ENCODE measurements at regions not wholly inside any gene's neighbourhood (a gene's known extent, or its start where the extent isn't known, plus 50 kb on each side); places are given as distances from the start of the nearest gene placed in this dataset.

DNA sequence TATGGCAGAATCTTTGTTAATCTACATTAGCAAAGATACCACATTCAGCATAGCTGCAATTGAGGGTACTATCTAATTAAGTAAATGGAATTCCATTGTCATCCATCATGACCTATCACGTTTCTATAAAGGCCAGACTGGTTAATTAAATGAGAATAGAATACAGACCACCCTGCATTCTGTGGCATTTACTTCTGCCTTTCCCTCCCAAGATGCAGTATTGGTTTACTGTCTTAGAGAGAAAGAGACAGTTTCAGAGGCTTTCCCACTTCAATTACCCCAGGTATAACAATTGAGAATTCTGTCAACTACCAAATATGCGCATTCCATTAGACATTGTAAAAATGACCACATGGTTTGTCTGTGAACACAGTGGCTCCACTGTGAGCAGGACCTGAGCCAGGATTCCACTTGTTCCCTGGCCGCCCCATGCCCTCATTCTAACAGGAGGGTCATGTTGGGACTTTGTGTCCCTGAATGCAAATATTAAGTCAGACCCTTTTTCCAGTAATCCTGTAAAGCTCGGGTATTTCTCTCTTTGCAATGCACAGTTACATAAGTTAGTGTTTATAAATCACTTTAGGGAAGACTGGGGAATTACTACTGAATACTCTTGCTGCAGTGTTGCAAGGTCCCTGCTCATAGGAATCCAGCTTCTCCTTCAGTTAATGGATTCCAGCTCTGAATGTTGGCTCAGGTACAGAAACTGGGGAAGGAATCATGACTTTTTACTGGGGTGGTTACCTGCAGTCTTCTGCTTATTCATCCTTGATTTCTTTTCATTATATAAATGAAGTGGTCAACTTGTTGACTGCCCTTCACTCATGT is 261.0 kb downstream of the PDGFC start:
- no peak overlapping the region for H3K4me3 Mint-ChIP-seq
- H3K36me3 Mint-ChIP-seq (ENCODE audit: low read depth): no peaks in the 10 kb centered on the region
- no peaks in the 10 kb centered on the region for H3K4me1 Mint-ChIP-seq (ENCODE audit: low read depth)
- H3K9me3 Mint-ChIP-seq: peaks cover 3% of the 10 kb centered on the region
- H3K27me3 Mint-ChIP-seq (ENCODE audit: low read depth): no peaks in the 10 kb centered on the region
- CTCF ChIA-PET: interaction anchor here (0.6 kb wide), 1 partner anchor 108 kb away, joined by 7 read pairs; no protein-coding TSS in a partner anchor
- DNase-seq: no peak
- intact Hi-C loops (cut with micrococcal nuclease): no loop called here
- H3K27ac Mint-ChIP-seq: no peak overlapping the region

DNA sequence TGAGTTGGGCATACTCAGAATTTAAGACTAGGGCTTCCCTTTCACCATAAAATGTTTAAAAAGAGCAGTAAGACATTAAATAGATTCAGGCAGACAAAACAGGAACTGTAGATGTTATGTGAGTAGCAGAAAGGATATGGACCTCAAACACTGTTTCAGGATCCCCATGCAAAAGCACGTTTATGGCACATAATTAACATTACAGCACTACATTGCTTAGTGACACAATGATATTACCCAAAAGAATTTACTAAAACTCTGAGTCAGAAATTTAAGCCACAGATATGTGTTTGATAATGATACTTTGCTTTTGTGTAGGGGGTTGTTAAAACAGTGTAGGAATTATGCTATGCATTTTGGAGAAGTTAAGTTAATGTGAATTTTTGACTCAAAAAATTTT is 266.3 kb downstream of the PDGFC start:
- intact Hi-C loops (cut with micrococcal nuclease): no loop called here
- Mint-ChIP-seq H3K27me3 (ENCODE audit: low read depth) (no peaks in the 10 kb centered on the region), H3K9me3 (peaks cover 3% of the 10 kb centered on the region), H3K4me1 (ENCODE audit: low read depth) (no peaks in the 10 kb centered on the region), H3K4me3 (no peak overlapping the region), H3K36me3 (ENCODE audit: low read depth) (no peaks in the 10 kb centered on the region), H3K27ac (no peak overlapping the region)
- CTCF ChIA-PET: no interaction called here
- no peak for DNase-seq

DNA sequence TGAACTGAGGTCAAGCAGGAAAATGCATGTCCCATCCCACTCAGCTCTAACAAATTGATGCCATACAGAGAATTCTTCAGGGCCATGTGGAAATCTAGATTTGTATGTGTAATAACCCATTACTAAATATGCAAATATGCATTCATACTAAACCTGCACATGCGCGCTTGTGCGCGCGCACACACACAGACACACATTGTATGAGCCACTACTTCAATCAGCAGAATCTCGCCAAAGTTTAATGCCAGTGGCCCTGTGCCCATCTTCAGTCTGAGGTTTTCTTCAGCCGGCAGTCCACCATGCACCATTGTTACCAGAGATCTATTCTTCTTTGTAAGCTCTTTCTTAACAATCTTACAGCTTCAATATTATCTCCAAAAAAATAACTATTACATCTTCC is 276.4 kb downstream of the PDGFC start:
- DNase-seq: no peak
- no peak overlapping the region for H3K27ac Mint-ChIP-seq
- H3K9me3 Mint-ChIP-seq: no peaks in the 10 kb centered on the region
- no peaks in the 10 kb centered on the region for H3K36me3 Mint-ChIP-seq (ENCODE audit: low read depth)
- H3K4me1 Mint-ChIP-seq (ENCODE audit: low read depth): no peaks in the 10 kb centered on the region
- no peaks in the 10 kb centered on the region for H3K27me3 Mint-ChIP-seq (ENCODE audit: low read depth)
- H3K4me3 Mint-ChIP-seq: no peak overlapping the region
- intact Hi-C loops (cut with micrococcal nuclease): no loop called here
- CTCF ChIA-PET: no interaction called here

DNA sequence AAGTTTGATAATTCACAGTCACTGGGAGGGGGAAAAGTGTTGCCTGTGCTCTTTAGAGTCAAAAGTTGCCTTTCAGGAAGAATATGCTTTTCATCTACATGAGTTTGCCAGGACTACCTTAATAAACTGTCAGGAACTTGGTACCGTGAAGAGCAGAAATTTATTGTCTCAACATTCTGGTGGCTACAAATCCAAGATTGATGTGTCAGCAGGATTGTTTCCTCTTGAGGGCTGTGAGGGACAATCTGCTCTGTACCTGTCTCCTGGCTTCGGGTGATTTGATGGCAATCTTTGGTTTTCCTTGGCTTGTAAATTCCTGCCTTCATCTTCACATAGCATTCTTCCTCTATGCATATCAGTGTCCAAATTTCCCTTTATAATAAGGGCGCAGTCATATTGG is 277.2 kb downstream of the PDGFC start:
- Mint-ChIP-seq H3K4me1 (ENCODE audit: low read depth) (no peaks in the 10 kb centered on the region), H3K27ac (no peak overlapping the region), H3K4me3 (no peak overlapping the region), H3K27me3 (ENCODE audit: low read depth) (no peaks in the 10 kb centered on the region), H3K9me3 (no peaks in the 10 kb centered on the region), H3K36me3 (ENCODE audit: low read depth) (no peaks in the 10 kb centered on the region)
- intact Hi-C loops (cut with micrococcal nuclease): no loop called here
- CTCF ChIA-PET: no interaction called here
- DNase-seq: no peak

DNA sequence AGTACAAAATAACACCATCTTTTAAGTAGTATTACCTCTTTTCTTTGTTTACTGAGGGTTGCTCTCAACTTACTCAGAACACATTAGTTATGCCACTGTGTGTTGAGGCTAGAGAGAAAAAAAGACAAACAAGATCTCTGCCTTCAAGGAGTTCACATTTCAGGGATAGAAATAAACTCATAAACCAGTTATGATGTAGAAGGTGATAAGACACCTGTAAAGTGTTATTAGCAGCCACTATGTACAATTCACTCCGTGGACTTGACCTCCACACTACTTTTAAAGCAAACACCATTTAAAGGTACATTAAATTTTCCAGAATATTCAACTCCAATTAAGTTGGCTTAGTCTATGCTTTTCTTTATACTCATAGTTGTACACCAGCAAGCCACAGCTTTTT is 278.0 kb downstream of the PDGFC start:
- CTCF ChIA-PET: no interaction called here
- Mint-ChIP-seq H3K27me3 (ENCODE audit: low read depth) (no peaks in the 10 kb centered on the region), H3K4me1 (ENCODE audit: low read depth) (no peaks in the 10 kb centered on the region), H3K9me3 (no peaks in the 10 kb centered on the region), H3K27ac (no peak overlapping the region), H3K4me3 (no peak overlapping the region), H3K36me3 (ENCODE audit: low read depth) (no peaks in the 10 kb centered on the region)
- DNase-seq: no peak
- intact Hi-C loops (cut with micrococcal nuclease): no loop called here

DNA sequence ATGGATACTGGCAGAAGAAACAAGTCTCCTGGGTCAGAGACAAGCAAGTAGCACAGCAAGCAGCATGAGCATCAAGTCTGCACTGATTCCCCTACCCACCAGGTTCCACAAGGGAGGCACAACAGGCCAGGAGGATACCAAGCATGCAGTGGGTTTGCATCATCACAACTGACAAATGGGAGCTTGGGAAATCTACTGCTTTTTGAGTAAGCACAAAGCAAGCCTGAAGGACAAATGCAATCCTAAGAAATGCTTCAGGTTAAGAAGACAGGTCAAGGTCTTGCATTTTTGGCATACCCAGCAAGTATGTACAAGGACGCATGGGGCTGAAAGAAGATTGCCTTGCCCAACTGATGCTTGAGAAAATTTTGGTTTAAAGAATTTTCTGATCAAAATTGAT is 279.6 kb downstream of the PDGFC start:
- intact Hi-C loops (cut with micrococcal nuclease): no loop called here
- no peaks in the 10 kb centered on the region for H3K4me1 Mint-ChIP-seq (ENCODE audit: low read depth)
- CTCF ChIA-PET: no interaction called here
- no peaks in the 10 kb centered on the region for H3K9me3 Mint-ChIP-seq
- no peak overlapping the region for H3K4me3 Mint-ChIP-seq
- no peak for DNase-seq
- H3K27me3 Mint-ChIP-seq (ENCODE audit: low read depth): no peaks in the 10 kb centered on the region
- no peaks in the 10 kb centered on the region for H3K36me3 Mint-ChIP-seq (ENCODE audit: low read depth)
- no peak overlapping the region for H3K27ac Mint-ChIP-seq

DNA sequence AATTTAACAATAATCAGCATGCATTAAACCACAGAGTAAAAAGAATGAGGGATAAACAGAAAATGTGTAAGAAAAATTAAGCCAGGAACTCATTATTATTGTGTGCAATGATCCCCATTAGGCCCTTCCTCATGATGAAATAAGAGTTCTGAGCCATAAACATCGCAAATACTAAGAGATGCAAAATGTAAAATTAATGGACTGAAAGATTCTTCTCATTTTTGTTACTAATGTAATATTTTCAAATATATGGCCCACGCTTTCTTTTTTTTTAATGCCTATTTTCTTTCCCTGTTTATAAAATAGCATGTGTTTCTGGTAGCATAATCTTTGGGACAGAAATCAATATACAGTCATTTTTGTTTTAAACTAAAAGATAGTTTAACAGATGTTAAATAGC is 281.0 kb downstream of the PDGFC start:
- H3K4me1 Mint-ChIP-seq (ENCODE audit: low read depth): no peaks in the 10 kb centered on the region
- intact Hi-C loops (cut with micrococcal nuclease): no loop called here
- no peaks in the 10 kb centered on the region for H3K36me3 Mint-ChIP-seq (ENCODE audit: low read depth)
- no peak overlapping the region for H3K27ac Mint-ChIP-seq
- H3K9me3 Mint-ChIP-seq: no peaks in the 10 kb centered on the region
- no peak overlapping the region for H3K4me3 Mint-ChIP-seq
- H3K27me3 Mint-ChIP-seq (ENCODE audit: low read depth): no peaks in the 10 kb centered on the region
- CTCF ChIA-PET: no interaction called here
- DNase-seq: no peak

DNA sequence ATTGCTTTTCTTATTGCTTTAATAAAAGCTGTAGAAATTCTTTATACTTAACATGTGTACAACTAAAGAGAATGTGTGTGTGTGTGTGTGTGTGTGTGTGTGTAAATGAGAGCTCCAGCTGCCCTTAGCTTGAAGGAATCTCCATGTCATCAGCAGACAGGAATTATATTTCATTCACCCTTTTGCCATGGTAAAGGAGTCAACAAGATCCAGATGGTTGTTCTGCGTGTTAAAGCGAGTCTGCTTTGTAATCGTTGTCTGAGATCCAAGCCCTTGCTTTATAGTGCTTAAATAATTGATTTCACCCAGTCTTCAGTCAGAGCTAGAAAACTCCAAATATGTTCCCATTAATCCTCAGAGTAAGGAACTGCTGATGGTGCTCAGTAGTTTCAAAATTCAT is 285.5 kb downstream of the PDGFC start:
- CTCF ChIA-PET: no interaction called here
- no peaks in the 10 kb centered on the region for H3K27me3 Mint-ChIP-seq (ENCODE audit: low read depth)
- H3K9me3 Mint-ChIP-seq: no peaks in the 10 kb centered on the region
- no peaks in the 10 kb centered on the region for H3K36me3 Mint-ChIP-seq (ENCODE audit: low read depth)
- no peaks in the 10 kb centered on the region for H3K4me1 Mint-ChIP-seq (ENCODE audit: low read depth)
- intact Hi-C loops (cut with micrococcal nuclease): no loop called here
- no peak overlapping the region for H3K4me3 Mint-ChIP-seq
- no peak for DNase-seq
- no peak overlapping the region for H3K27ac Mint-ChIP-seq

DNA sequence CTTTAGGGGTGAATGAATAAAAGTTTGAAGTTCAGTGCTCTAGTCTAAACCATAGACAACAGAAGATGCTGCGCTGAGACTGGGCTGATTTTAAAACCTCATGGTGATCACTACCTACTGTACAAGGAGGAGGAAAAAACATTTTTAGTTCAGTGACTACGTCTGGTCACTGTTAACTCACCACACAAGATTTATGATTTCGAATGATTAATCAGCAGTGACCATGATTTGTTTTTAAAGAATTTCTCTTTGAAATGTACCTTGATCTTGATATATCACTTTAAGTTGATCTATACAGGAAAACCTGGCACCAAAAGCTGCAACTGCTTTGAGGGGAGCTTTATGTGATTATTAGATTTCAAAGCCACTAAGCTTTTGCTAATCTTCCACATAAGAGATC is 286.3 kb downstream of the PDGFC start:
- intact Hi-C loops (cut with micrococcal nuclease): no loop called here
- Mint-ChIP-seq H3K27me3 (ENCODE audit: low read depth) (no peaks in the 10 kb centered on the region), H3K27ac (no peak overlapping the region), H3K36me3 (ENCODE audit: low read depth) (no peaks in the 10 kb centered on the region), H3K4me1 (ENCODE audit: low read depth) (no peaks in the 10 kb centered on the region), H3K4me3 (no peak overlapping the region), H3K9me3 (no peaks in the 10 kb centered on the region)
- CTCF ChIA-PET: no interaction called here
- DNase-seq: no peak

DNA sequence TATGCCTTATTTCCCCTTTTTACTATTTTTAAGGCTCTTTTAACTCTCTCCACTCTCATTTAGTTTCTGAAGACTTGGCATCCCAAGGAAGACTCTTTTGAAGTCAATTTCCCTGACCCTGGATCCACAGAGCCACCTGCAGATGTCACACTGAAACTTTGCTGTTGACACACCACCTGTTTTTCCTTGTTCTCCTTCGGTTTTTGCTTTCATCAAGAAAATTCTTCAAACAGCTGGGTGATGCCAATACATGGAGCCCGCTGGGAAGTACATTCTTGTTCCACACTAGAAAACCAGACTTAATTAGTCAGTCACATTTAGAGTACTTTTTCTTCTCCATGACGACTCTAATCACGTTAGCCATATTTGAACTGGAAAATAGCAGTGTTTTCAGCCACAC is 293.9 kb downstream of the PDGFC start:
- no peaks in the 10 kb centered on the region for H3K9me3 Mint-ChIP-seq
- H3K4me1 Mint-ChIP-seq (ENCODE audit: low read depth): no peaks in the 10 kb centered on the region

DNA sequence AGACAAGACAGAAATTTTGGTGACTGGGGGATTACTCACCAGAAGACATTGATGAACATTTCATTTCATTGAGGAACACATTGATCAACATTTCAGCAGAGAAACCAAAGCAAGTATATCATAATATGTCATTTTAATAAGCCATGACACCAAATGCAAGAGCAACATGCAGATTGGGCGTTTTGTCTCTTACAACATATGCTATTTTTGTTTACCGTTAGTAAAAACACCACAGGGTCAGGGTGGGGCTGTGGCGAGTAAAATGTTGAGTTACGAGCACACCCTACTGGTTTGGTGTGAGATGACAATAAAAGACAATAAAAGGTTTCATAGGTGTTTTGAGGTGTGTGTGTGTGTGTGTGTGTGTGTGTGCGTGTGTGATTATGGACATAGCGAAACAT is 294.5 kb downstream of the PDGFC start:
- Mint-ChIP-seq H3K36me3 (ENCODE audit: low read depth) (no peaks in the 10 kb centered on the region), H3K27me3 (ENCODE audit: low read depth) (no peaks in the 10 kb centered on the region), H3K27ac (no peak overlapping the region), H3K4me3 (no peak overlapping the region), H3K9me3 (no peaks in the 10 kb centered on the region), H3K4me1 (ENCODE audit: low read depth) (no peaks in the 10 kb centered on the region)
- DNase-seq: no peak
- CTCF ChIA-PET: no interaction called here
- intact Hi-C loops (cut with micrococcal nuclease): no loop called here

More for the DNA sequence above, 293.9 kb downstream of the PDGFC start:
- intact Hi-C loops (cut with micrococcal nuclease): no loop called here
- H3K27me3 Mint-ChIP-seq (ENCODE audit: low read depth): no peaks in the 10 kb centered on the region
- H3K36me3 Mint-ChIP-seq (ENCODE audit: low read depth): no peaks in the 10 kb centered on the region
- no peak overlapping the region for H3K4me3 Mint-ChIP-seq
- H3K27ac Mint-ChIP-seq: no peak overlapping the region
- DNase-seq: no peak
- CTCF ChIA-PET: no interaction called here

DNA sequence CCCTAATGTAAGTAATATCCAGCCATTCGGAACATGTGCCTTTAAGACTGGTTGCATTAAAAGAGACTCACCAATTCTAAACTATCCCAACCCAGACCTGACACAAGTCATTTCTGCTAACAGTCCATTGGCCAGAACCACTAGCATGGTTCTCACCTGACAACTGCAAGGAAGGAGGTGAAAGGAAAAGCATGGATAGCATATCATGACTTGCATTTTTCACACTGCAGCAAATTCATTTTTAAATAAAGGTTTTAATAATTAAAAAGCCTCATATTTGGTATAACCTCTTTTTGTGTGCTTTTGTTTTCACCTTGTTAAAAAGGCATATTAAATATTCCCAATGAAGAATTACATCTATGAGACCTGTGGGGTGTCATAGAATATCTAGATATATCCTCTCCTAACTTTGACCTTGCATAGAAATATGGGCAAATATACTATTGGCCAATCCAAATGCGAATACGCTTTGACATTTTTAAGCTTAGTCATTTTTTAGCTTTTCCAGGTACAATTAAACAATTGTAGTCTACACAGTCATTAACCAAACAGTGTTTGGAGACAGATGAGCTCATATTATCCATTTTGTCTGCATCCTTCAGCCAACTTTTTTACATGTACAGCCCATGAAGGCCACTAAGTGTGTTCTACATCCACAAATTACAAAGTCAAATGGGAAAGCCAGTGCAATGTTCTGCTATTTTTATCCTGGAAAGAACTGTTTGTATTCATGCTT is 295.3 kb downstream of the PDGFC start:
- CTCF ChIA-PET: no interaction called here
- Mint-ChIP-seq H3K27me3 (ENCODE audit: low read depth) (no peaks in the 10 kb centered on the region), H3K36me3 (ENCODE audit: low read depth) (no peaks in the 10 kb centered on the region), H3K4me3 (no peak overlapping the region), H3K4me1 (ENCODE audit: low read depth) (no peaks in the 10 kb centered on the region), H3K9me3 (no peaks in the 10 kb centered on the region), H3K27ac (no peak overlapping the region)
- intact Hi-C loops (cut with micrococcal nuclease): no loop called here
- DNase-seq: no peak

DNA sequence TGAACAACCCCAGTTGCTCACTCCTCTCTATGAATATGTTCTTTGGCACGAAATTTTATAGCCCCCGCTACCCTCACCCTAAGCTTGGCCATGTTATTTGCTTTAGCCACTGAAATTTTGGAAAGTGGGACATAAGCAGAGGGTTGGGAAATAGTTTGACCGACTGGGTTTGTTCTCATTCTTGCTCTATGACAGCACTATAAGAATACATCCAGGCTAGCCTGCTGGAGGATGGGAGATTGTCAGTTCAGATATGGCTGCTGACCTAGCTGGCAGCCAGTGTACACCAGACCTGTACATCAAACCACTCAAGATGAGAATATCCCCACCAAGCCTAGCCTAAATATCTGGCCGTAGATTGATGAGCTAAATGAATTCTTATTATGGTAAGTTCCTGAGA is 298.1 kb downstream of the PDGFC start:
- no peaks in the 10 kb centered on the region for H3K9me3 Mint-ChIP-seq
- intact Hi-C loops (cut with micrococcal nuclease): no loop called here
- H3K27ac Mint-ChIP-seq: no peak overlapping the region
- no peaks in the 10 kb centered on the region for H3K36me3 Mint-ChIP-seq (ENCODE audit: low read depth)
- no peak overlapping the region for H3K4me3 Mint-ChIP-seq
- DNase-seq: no peak
- no peaks in the 10 kb centered on the region for H3K27me3 Mint-ChIP-seq (ENCODE audit: low read depth)
- CTCF ChIA-PET: no interaction called here
- H3K4me1 Mint-ChIP-seq (ENCODE audit: low read depth): no peaks in the 10 kb centered on the region
